IMR-90 (cell line): ENCODE measurements at regions not wholly inside any gene's neighbourhood (a gene's known extent, or its start where the extent isn't known, plus 50 kb on each side); places are given as distances from the start of the nearest gene placed in this dataset.

Experiments used
- ATAC-seq: fragments of 200-7000 bp; cut with Tn5 transposase; 2 replicates; pipeline ENCODE4 v1.9.1; 2020; ENCODE audit warnings: low read depth, mild to moderate bottlenecking, moderate library complexity
- BruUV-seq: library from RNA; stranded (reverse); fragments of 400-500 nt; replicated peaks from 2 replicates; lab custom pipeline; 2021; lab: Mats Ljungman, UMichigan
- CTCF ChIA-PET: fragments of 300-600 bp; formaldehyde crosslinking; extraction: SDS; loops from one replicate; lab custom pipeline; 2021; ENCODE audit warnings: antibody characterized with exemption; lab: Yijun Ruan, JAX
- POLR2A ChIA-PET: fragments of 300-600 bp; sonication (Branson Sonifier 250); formaldehyde crosslinking; loops from one replicate; lab custom pipeline; 2022; ENCODE audit warnings: antibody characterized with exemption; ENCODE audit not compliant: unreplicated experiment; lab: Charles Lee
- DNase-seq: peaks from one replicate; pipeline ENCODE4 v3.0.0; 2013
- H2AFZ ChIP-seq: replicated peaks from 2 replicates; pipeline ENCODE3; 2013; ENCODE audit warnings: low read length, mild to moderate bottlenecking; ENCODE audit not compliant: poor library complexity
- H2AK5ac ChIP-seq: 2 replicates; pipeline ENCODE4 v1.6.1; 2013; ENCODE audit warnings: low read depth, low read length, inconsistent platforms
- H2AK9ac ChIP-seq: replicated peaks from 2 replicates; pipeline ENCODE3; 2013; ENCODE audit warnings: mild to moderate bottlenecking, low read depth, low read length, moderate library complexity; ENCODE audit not compliant: poor library complexity
- H2BK120ac ChIP-seq: 2 replicates; pipeline ENCODE4 v1.6.1; 2013; ENCODE audit warnings: low read depth, low read length, inconsistent platforms
- H2BK15ac ChIP-seq: 3 replicates; pipeline ENCODE4 v1.6.1; 2013; ENCODE audit warnings: low read depth, low read length, inconsistent platforms
- H2BK20ac ChIP-seq: 2 replicates; pipeline ENCODE4 v1.6.1; 2013; ENCODE audit warnings: low read depth, mild to moderate bottlenecking, inconsistent platforms, low read length, moderate library complexity
- H2BK5ac ChIP-seq: 2 replicates; pipeline ENCODE4 v1.6.1; 2013; ENCODE audit warnings: mild to moderate bottlenecking, low read depth, low read length, inconsistent platforms; ENCODE audit not compliant: poor library complexity, severe bottlenecking
- H3K14ac ChIP-seq: replicated peaks from 2 replicates; pipeline ENCODE4 v1.6.1; 2013; ENCODE audit warnings: low read depth, low read length, inconsistent platforms
- H3K18ac ChIP-seq: 2 replicates; pipeline ENCODE4 v1.6.1; 2013; ENCODE audit warnings: low read depth, low read length, control low read depth
- H3K23ac ChIP-seq: 2 replicates; pipeline ENCODE4 v1.6.1; 2013; ENCODE audit warnings: low read depth, low read length, inconsistent platforms
- H3K27ac ChIP-seq: 2 replicates; pipeline ENCODE4 v1.5.1; 2013; ENCODE audit warnings: mild to moderate bottlenecking, control low read depth, low read length; ENCODE audit not compliant: insufficient read depth
- H3K27me3 ChIP-seq: 2 replicates; pipeline ENCODE4 v1.6.1; 2013; ENCODE audit warnings: low read length; ENCODE audit not compliant: control insufficient read depth, insufficient read depth
- H3K36me3 ChIP-seq: 2 replicates; pipeline ENCODE4 v1.6.1; 2013; ENCODE audit warnings: low read length, mixed read lengths; ENCODE audit not compliant: control insufficient read depth, insufficient read depth
- H3K4ac ChIP-seq: 2 replicates; pipeline ENCODE4 v1.6.1; 2013; ENCODE audit warnings: low read depth, low read length, inconsistent platforms
- H3K4me1 ChIP-seq: 2 replicates; pipeline ENCODE4 v1.6.1; 2013; ENCODE audit warnings: low read length, mixed read lengths; ENCODE audit not compliant: control insufficient read depth, insufficient read depth
- H3K4me2 ChIP-seq: 2 replicates; pipeline ENCODE4 v1.6.1; 2013; ENCODE audit warnings: low read depth, mild to moderate bottlenecking, control low read depth, low read length, moderate library complexity
- H3K4me3 ChIP-seq: 2 replicates; pipeline ENCODE4 v1.5.1; 2013; ENCODE audit warnings: low read depth, mild to moderate bottlenecking, control low read depth, low read length, moderate library complexity; ENCODE audit not compliant: insufficient read depth
- H3K56ac ChIP-seq: 2 replicates; pipeline ENCODE4 v1.6.1; 2013; ENCODE audit warnings: low read length, inconsistent platforms; ENCODE audit not compliant: insufficient read depth; ENCODE audit errors: extremely low read depth
- H3K79me1 ChIP-seq, 2 experiments: 2 replicates each; pipeline ENCODE4 v1.6.1; 2013; ENCODE audit warnings: low read length in 2 of 2, inconsistent platforms in 1 of 2, low read depth in 1 of 2
- H3K9ac ChIP-seq: 2 replicates; pipeline ENCODE4 v1.6.1; 2013; ENCODE audit warnings: low read depth, low read length, control low read depth
- H3K9me1 ChIP-seq: 2 replicates; pipeline ENCODE4 v1.6.1; 2013; ENCODE audit warnings: low read length, inconsistent platforms; ENCODE audit not compliant: insufficient read depth
- H3K9me3 ChIP-seq: 2 replicates; pipeline ENCODE4 v1.6.1; 2013; ENCODE audit warnings: low read length; ENCODE audit not compliant: control insufficient read depth, insufficient read depth
- H4K20me1 ChIP-seq: 2 replicates; pipeline ENCODE4 v1.6.1; 2013; ENCODE audit warnings: low read length, inconsistent platforms; ENCODE audit not compliant: insufficient read depth
- H4K5ac ChIP-seq: 2 replicates; pipeline ENCODE4 v1.6.1; 2013; ENCODE audit warnings: mild to moderate bottlenecking, low read depth, low read length, control low read depth
- H4K8ac ChIP-seq, 2 experiments: 2 replicates each; pipeline ENCODE4 v1.6.1; 2013; ENCODE audit warnings: low read depth in 2 of 2, low read length in 2 of 2, control low read depth in 1 of 2, inconsistent platforms in 1 of 2
- H4K91ac ChIP-seq: 2 replicates; pipeline ENCODE4 v1.6.1; 2013; ENCODE audit warnings: low read depth, low read length, inconsistent platforms; ENCODE audit not compliant: insufficient read depth
- FOS ChIP-seq: fragments of 150-350 bp; IDR thresholded peaks from 2 replicates; pipeline ENCODE4 v1.6.1; 2016; ENCODE audit warnings: low read depth, low read length
- MAFK ChIP-seq: IDR thresholded peaks from 2 replicates; pipeline ENCODE4 v1.6.1; 2012; ENCODE audit warnings: low read depth, low read length, improper control_type of control experiment
- NFE2L2 ChIP-seq: fragments of 150-350 bp; IDR thresholded peaks from 2 replicates; pipeline ENCODE4 v1.6.1; 2016; ENCODE audit warnings: low read depth, mild to moderate bottlenecking, low read length
- RAD21 ChIP-seq: IDR thresholded peaks from 2 replicates; pipeline ENCODE4 v1.6.1; 2012; ENCODE audit warnings: low read length, improper control_type of control experiment
- SMC3 ChIP-seq: fragments of 150-350 bp; IDR thresholded peaks from 2 replicates; pipeline ENCODE4 v1.6.1; 2016; ENCODE audit warnings: low read depth, mild to moderate bottlenecking, antibody characterized with exemption, low read length, moderate library complexity
- WGBS, 2 experiments: methylation state at CpG; one replicate each; pipeline versions ENCODE4 v1.1.5 to v1.1.7; 2013; ENCODE audit warnings: missing lambda C conversion rate in 2 of 2; ENCODE audit not compliant: insufficient read length in 1 of 2; ENCODE audit errors: extremely low coverage in 2 of 2; 5-methylcytosine and 5-hydroxymethylcytosine counted together
- dilution Hi-C: fragments of 300-500 bp; cut with HindIII; formaldehyde crosslinking; loops from one replicate; pipeline ENCODE4 v1.14.3; 2018; ENCODE audit warnings: low sequenced_read_pairs; ENCODE audit not compliant: unreplicated experiment
- in situ Hi-C: fragments of 300-500 bp; cut with MboI; formaldehyde crosslinking; loops from 3 replicates; pipeline ENCODE4 v1.14.3; 2019; ENCODE audit warnings: low sequenced_read_pairs, inconsistent platforms, mixed read lengths
- intact Hi-C: fragments of 100-400 bp; cut with micrococcal nuclease; formaldehyde crosslinking; loops from 2 replicates; pipeline ENCODE4 v1.10.0; 2022
- TF ChIP-seq, protein P1 (sequence below): fragments of 150-350 bp; IDR thresholded peaks from 2 replicates; pipeline ENCODE4 v1.6.1; 2016; ENCODE audit warnings: low read depth, mild to moderate bottlenecking, low read length, moderate library complexity, borderline replicate concordance

DNA sequence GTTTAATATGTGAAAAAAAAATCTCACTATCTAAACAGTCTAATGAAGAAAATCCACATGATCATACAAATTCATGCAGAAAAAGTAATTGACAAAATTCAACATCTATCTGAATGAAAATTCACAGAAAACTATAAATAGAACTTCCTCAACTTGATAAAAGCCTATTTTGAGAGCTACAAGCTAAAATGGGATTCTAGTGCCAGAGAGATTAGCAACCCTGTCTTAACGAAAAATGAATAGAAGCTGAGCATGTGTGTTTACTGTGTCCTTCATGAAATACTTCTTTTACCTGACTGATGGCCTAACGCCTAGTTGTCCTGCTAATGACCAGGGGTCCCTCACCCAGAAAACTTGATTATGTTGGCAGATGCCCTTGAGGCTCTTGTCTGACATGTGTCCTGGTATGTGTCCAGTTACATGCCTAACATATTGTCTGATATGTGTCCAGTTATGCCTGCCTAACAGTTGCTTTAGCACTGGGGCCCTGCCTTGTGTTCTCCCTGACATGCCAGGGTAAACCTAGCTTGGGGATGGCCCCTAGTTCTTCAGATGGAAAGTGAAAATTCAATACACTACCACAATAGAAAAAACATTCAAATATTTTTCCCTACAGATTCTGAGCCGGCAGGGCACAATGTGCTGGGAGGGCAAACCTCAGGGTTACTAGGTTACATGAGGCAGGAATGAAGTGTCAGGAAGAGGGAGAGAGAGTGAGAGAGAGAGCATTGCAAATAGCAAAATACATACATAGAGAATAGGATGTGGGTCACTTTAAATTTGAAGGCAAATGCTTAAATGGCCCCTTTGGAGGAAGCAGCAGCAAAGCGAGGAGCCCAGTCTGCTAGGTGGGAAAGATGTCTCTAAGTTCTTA, 834.0 kb downstream of the CDH11 start:
- no peak overlapping the region for H4K91ac ChIP-seq
- H3K4ac ChIP-seq = no peak overlapping the region
- no peak overlapping the region for H2BK20ac ChIP-seq
- H3K56ac ChIP-seq = no peak overlapping the region
- H3K4me1 ChIP-seq = no peaks in the 10 kb centered on the region
- no peaks in the 10 kb centered on the region for H3K36me3 ChIP-seq
- no peak overlapping the region for H2AK9ac ChIP-seq
- H3K27me3 ChIP-seq = no peaks in the 10 kb centered on the region
- dilution Hi-C loops = no loop called here
- no peak overlapping the region for H4K5ac ChIP-seq
- H4K8ac ChIP-seq = no peak overlapping the region
- WGBS, 2 experiments = no CpG with 5 or more reads among the region's 4 CpGs
- no peak overlapping the region for H3K18ac ChIP-seq
- no peak overlapping the region for H2AK5ac ChIP-seq
- CTCF ChIA-PET = no interaction called here
- TF ChIP-seq, protein P1, sequence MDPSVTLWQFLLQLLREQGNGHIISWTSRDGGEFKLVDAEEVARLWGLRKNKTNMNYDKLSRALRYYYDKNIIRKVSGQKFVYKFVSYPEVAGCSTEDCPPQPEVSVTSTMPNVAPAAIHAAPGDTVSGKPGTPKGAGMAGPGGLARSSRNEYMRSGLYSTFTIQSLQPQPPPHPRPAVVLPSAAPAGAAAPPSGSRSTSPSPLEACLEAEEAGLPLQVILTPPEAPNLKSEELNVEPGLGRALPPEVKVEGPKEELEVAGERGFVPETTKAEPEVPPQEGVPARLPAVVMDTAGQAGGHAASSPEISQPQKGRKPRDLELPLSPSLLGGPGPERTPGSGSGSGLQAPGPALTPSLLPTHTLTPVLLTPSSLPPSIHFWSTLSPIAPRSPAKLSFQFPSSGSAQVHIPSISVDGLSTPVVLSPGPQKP = no peak
- no peak for TF ChIP-seq NFE2L2
- no peak for TF ChIP-seq MAFK
- no peak for TF ChIP-seq RAD21
- no peak for TF ChIP-seq FOS
- no peak for TF ChIP-seq SMC3
- H4K20me1 ChIP-seq = no peaks in the 10 kb centered on the region
- H3K79me1 ChIP-seq = no peaks in the 10 kb centered on the region
- no peak overlapping the region for H3K23ac ChIP-seq
- H2BK15ac ChIP-seq = no peak overlapping the region
- in situ Hi-C loops = no loop called here
- intact Hi-C loops = no loop called here
- H3K4me3 ChIP-seq = no peak overlapping the region
- no peak overlapping the region for H3K9ac ChIP-seq
- no peak overlapping the region for H3K27ac ChIP-seq
- ATAC-seq (no peak), DNase-seq (no peak)
- H3K14ac ChIP-seq = no peak overlapping the region
- POLR2A ChIA-PET = no interaction called here
- no peak overlapping the region for H2AFZ ChIP-seq
- H2BK120ac ChIP-seq = no peak overlapping the region
- H3K9me1 ChIP-seq = no peaks in the 10 kb centered on the region
- no peak overlapping the region for H2BK5ac ChIP-seq
- H3K4me2 ChIP-seq = no peak overlapping the region
- no peaks in the 10 kb centered on the region for H3K9me3 ChIP-seq
- no TSS peak for BruUV-seq
